ENCODE measurements at regions not wholly inside any gene's neighbourhood (a gene's known extent, or its start where the extent isn't known, plus 50 kb on each side); places are given as distances from the start of the nearest gene placed in this dataset.
"Not testable (repeated sequence)": the region's sequence is repeated elsewhere in the genome, so short reads cannot be mapped to it uniquely, and the experiment has no call there.

- DNase-seq, result no peak
Observed at GRCh38 chr12:86523844-86524243, 267.7 kb upstream of the MGAT4C start.

GRCh38 chr12:86521870-86522269, 265.7 kb upstream of the MGAT4C start:
- DNase-seq, result no peak

- no peak for DNase-seq
Observed at GRCh38 chr12:86513226-86513625, 257.0 kb upstream of the MGAT4C start.

- DNase-seq, result no peak
Observed at GRCh38 chr12:86496595-86496994, 240.4 kb upstream of the MGAT4C start.

GRCh38 chr12:86484473-86484872, 228.3 kb upstream of the MGAT4C start:
- DNase-seq, result no peak

GRCh38 chr12:86473231-86473630, 217.0 kb upstream of the MGAT4C start:
- no peak for DNase-seq

GRCh38 chr12:86456776-86457175, 200.6 kb upstream of the MGAT4C start:
- DNase-seq, result no peak

GRCh38 chr12:86456241-86456640, 200.1 kb upstream of the MGAT4C start:
- no peak for DNase-seq

- no peak for DNase-seq
Observed at GRCh38 chr12:86445356-86445755, 189.2 kb upstream of the MGAT4C start.

- no peak for DNase-seq
Observed at GRCh38 chr12:86435053-86435452, 178.9 kb upstream of the MGAT4C start.

GRCh38 chr12:86429824-86430223, 173.6 kb upstream of the MGAT4C start:
- no peak for DNase-seq

- no peak for DNase-seq
Observed at GRCh38 chr12:86421333-86421732, 165.1 kb upstream of the MGAT4C start.

- DNase-seq, result no peak
Observed at GRCh38 chr12:86414201-86414600, 158.0 kb upstream of the MGAT4C start.

GRCh38 chr12:86411710-86412109, 155.5 kb upstream of the MGAT4C start:
- DNase-seq, result no peak

GRCh38 chr12:86407620-86408208, 151.5 kb upstream of the MGAT4C start:
- no peak for DNase-seq

GRCh38 chr12:86389949-86390348, 133.8 kb upstream of the MGAT4C start:
- no peak for DNase-seq

GRCh38 chr12:86387591-86388145, 131.5 kb upstream of the MGAT4C start:
- no peak for DNase-seq

- not testable (repeated sequence) for DNase-seq
Observed at GRCh38 chr12:86383759-86384158, 127.6 kb upstream of the MGAT4C start.

GRCh38 chr12:86379337-86379736, 123.1 kb upstream of the MGAT4C start:
- no peak for DNase-seq

- no peak for DNase-seq
Observed at GRCh38 chr12:86376052-86376451, 119.9 kb upstream of the MGAT4C start.

- DNase-seq, result no peak
Observed at GRCh38 chr12:86373813-86374212, 117.6 kb upstream of the MGAT4C start.

- no peak for DNase-seq
Observed at GRCh38 chr12:86367137-86367536, 110.9 kb upstream of the MGAT4C start.

- no peak for DNase-seq
Observed at GRCh38 chr12:86349196-86349595, 93.0 kb upstream of the MGAT4C start.

GRCh38 chr12:86333955-86334522, 77.8 kb upstream of the MGAT4C start:
- no peak for DNase-seq

- no peak for DNase-seq
Observed at GRCh38 chr12:86331457-86331856, 75.3 kb upstream of the MGAT4C start.

Measured in RPMI8226 (cell line).